ENCODE measurements at regions not wholly inside any gene's neighbourhood (a gene's known extent, or its start where the extent isn't known, plus 50 kb on each side); places are given as distances from the start of the nearest gene placed in this dataset.
"Not testable (repeated sequence)": the region's sequence is repeated elsewhere in the genome, so short reads cannot be mapped to it uniquely, and the experiment has no call there.

GRCh38 chr10:80855348-80855971 is 317.8 kb downstream of the SH2D4B start:
- H3K4me3 Mint-ChIP-seq, result no peak overlapping the region
- peak; percentile 69 for TF ChIP-seq CTCF (conservative IDR thresholded peaks at IDR 0.05)
- no peaks in the 10 kb centered on the region for H3K36me3 Mint-ChIP-seq
- DNase-seq (ENCODE audit: extremely low spot score, unreplicated experiment), result no peak
- no peaks in the 10 kb centered on the region for H3K27me3 Mint-ChIP-seq
- no peak overlapping the region for H3K27ac Mint-ChIP-seq
- H3K9me3 Mint-ChIP-seq, result no peaks in the 10 kb centered on the region
- no peaks in the 10 kb centered on the region for H3K4me1 Mint-ChIP-seq (ENCODE audit: unreplicated experiment)

DNA sequence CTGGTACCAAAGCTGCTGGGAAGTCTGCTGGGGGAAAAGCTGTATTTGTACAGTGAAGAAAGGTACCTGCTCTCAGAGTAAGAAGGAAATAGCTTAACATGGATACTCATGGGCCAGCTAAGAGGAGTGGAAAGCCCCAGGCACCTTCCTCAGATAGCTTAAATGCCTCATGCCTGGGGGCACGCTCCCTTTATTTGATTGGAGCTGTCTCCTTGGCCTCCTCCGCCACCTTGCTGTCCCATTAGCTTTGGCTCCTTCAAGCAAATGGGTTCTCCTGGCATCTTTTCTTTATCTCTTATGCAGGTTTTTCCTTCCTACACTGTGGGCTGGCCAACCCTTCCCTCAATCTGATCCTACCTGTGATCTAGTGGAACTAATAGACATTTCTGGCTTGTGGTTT is 318.5 kb downstream of the SH2D4B start:
- Mint-ChIP-seq H3K4me3 (no peak overlapping the region), H3K4me1 (ENCODE audit: unreplicated experiment) (no peaks in the 10 kb centered on the region), H3K36me3 (no peaks in the 10 kb centered on the region), H3K27me3 (no peaks in the 10 kb centered on the region), H3K27ac (no peak overlapping the region), H3K9me3 (no peaks in the 10 kb centered on the region)
- DNase-seq (ENCODE audit: extremely low spot score, unreplicated experiment), result no peak
- no peak for TF ChIP-seq CTCF (conservative IDR thresholded peaks at IDR 0.05)

DNA sequence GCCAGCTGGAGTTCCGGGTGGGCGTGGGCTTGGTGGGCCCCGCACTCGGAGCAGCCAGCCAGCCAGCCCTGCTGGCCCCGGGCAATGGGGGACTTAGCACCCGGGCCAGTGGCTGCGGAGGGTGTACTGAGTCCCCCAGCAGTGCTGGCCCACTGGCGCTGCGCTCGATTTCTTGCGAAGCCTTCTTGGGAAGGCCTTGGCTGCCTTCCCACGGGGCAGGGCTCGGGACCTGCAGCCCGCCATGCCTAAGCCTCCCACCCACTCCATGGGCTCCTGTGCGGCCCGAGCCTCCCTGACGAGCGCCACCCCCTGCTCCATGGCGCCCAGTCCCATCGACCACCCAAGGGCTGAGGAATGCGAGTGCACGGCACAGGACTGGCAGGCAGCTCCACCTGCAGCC is 321.6 kb downstream of the SH2D4B start:
- H3K36me3 Mint-ChIP-seq; H3K4me1 Mint-ChIP-seq (ENCODE audit: unreplicated experiment); H3K9me3 Mint-ChIP-seq; H3K27me3 Mint-ChIP-seq; H3K4me3 Mint-ChIP-seq; H3K27ac Mint-ChIP-seq; DNase-seq (ENCODE audit: extremely low spot score, unreplicated experiment): not testable (repeated sequence)

DNA sequence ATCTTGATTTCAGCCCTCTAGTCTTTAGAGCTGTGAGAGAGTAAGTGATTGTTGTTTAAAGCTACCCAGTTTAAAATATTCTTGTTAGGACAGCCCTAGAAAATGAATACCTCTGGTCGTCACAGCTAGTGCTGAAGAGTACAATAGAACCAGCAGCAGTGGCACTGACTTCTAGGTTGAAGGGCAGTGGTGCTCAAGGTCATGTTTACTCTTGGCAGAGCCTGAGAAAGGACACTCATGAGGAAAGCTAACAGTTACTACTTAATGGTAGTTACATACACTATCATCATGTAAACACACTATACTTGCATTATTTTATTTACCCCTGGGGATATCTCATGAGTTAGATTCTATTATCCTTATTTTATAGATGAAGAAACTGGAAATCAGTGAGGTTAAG is 323.0 kb downstream of the SH2D4B start:
- H3K4me1 Mint-ChIP-seq (ENCODE audit: unreplicated experiment), result no peaks in the 10 kb centered on the region
- no peaks in the 10 kb centered on the region for H3K36me3 Mint-ChIP-seq
- H3K9me3 Mint-ChIP-seq, result no peaks in the 10 kb centered on the region
- TF ChIP-seq CTCF (conservative IDR thresholded peaks at IDR 0.05), result no peak
- no peak overlapping the region for H3K4me3 Mint-ChIP-seq
- DNase-seq (ENCODE audit: extremely low spot score, unreplicated experiment), result no peak
- H3K27ac Mint-ChIP-seq, result no peak overlapping the region
- H3K27me3 Mint-ChIP-seq, result peaks cover 6% of the 10 kb centered on the region

- H3K4me3 Mint-ChIP-seq, result no peak overlapping the region
- H3K27me3 Mint-ChIP-seq, result peaks cover 6% of the 10 kb centered on the region
- H3K36me3 Mint-ChIP-seq, result no peaks in the 10 kb centered on the region
- peak; percentile 37 for TF ChIP-seq CTCF (conservative IDR thresholded peaks at IDR 0.05)
- no peak for DNase-seq (ENCODE audit: extremely low spot score, unreplicated experiment)
- H3K27ac Mint-ChIP-seq, result no peak overlapping the region
- no peaks in the 10 kb centered on the region for H3K4me1 Mint-ChIP-seq (ENCODE audit: unreplicated experiment)
- no peaks in the 10 kb centered on the region for H3K9me3 Mint-ChIP-seq
Observed at GRCh38 chr10:80861882-80862281, 324.2 kb downstream of the SH2D4B start.

DNA sequence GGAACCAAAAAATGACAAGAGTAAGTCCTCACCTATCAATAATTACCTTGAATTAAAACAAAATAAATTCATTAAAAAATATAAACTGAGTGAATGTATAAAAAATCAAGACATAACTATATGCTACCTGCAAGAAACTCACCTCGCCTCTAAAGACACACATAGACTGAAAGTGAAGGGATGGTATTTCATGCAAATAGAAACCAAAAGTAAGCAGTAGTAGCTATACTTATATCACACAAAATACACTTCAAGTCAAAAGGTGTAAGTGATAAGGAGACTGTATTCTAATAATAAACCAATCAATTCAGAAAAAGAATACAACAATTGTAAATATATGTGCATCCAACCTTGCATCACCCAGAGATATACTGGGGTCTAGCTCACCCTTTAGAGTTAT is 332.6 kb downstream of the SH2D4B start:
- Mint-ChIP-seq H3K27me3 (no peaks in the 10 kb centered on the region), H3K9me3 (no peaks in the 10 kb centered on the region), H3K4me3 (no peak overlapping the region), H3K27ac (no peak overlapping the region), H3K4me1 (ENCODE audit: unreplicated experiment) (no peaks in the 10 kb centered on the region), H3K36me3 (no peaks in the 10 kb centered on the region)
- DNase-seq (ENCODE audit: extremely low spot score, unreplicated experiment), result no peak
- no peak for TF ChIP-seq CTCF (conservative IDR thresholded peaks at IDR 0.05)

All from type B pancreatic cell (in vitro differentiated cells).